Muscle of back (tissue), 3 donors: ENCODE measurements at regions not wholly inside any gene's neighbourhood (a gene's known extent, or its start where the extent isn't known, plus 50 kb on each side); places are given as distances from the start of the nearest gene placed in this dataset.
"Not testable (repeated sequence)": the region's sequence is repeated elsewhere in the genome, so short reads cannot be mapped to it uniquely, and the experiment has no call there.

Source experiments
- DNase-seq, 3 donors: peaks; one replicate each; pipeline versions ENCODE4 v3.0.0 to v3.0.0-alpha.2; 2013

DNA sequence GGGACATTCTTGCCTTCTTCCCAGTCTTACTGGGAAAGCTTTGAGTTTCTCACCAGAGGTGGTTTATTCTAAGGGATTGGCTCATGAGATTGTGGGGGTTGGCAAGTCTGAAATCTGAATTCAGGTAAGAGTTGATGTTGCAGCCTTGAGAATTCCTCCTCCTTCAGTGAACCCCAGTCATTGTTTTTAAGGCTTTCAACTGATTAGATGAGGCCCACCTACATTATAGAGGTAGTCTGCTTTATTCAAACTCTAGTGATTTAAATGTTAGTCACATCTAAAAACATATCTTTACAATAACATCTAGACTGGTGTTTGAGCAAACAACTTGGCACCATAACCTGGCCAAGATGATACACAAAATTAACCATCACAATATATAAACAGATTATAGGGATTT lies 156.5 kb upstream of the MED14 start:
- DNase-seq: no peak

DNA sequence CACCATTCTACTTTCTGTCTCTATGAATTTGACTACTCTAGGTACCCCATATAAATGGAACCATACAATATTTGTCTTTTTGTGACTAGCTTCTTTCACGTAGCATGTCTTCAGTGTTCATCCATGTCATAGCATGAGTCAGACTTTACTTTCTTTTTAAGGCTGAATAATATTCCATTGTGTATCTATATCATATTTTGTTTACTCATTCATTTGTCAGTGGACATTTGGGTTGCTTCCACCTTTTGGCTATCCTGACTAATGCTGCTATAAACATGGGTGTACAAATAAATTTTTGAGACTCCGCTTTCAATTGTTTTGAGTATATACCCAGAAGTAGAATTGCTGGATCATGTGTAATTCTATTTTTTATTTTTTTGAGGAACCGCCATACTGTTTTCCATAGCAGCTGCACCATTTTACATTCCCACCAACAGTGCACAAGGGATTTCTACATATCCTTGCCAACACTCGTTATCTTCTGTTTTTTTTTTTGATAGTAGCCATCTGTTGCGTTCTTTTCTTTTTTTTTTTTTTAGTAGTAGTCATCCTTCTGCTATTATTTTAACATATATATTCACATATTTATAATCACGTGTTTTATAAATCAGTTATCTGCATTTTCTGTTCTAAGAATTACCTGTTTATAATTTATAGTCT lies 158.0 kb upstream of the MED14 start:
- DNase-seq: no peak

DNA sequence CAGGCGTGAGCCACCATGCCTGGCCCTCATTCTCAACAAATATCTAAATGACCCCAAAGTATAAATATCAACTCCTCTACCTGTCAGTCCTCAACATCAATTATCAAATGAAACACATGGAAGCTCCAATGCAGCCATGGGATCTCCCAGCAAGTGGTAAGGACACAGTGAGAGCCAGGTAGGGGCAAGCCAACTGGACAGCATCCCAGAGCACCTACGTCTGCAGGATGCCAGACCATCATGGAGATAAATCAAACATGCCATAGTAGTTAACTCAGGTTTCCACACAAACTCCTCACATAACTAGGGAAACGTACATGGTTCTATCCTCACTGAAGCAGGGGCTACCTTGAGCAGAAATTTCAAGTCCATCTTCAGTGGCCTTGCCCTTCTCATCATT lies 159.9 kb upstream of the MED14 start:
- no peak for DNase-seq

DNA sequence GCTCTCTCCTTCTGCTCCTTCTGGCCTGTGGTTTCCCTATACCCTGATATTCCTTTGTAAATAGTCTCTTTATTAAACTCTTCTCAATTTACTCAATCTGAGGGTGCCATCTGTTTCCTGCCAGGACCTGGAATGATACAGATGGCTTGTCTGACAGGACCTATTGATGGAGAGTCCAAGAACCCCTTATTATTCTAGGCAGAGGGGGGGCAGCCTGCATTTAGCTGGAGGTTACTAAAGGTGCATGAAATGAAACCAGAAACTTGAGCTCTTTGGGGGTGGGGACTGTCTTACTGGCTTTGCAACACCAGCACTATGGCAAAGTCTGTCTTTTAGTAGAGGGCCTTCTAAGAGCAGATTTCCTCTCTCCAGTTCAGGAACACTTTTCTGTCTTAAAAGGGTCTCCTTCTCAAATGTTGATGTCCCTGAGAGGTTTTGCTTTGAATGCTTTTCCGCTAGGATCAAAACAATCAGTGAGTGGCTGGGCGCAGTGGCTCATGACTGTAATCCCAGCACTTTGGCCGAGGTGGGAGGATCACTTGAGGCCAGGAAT lies 162.5 kb upstream of the MED14 start:
- no peak for DNase-seq

DNA sequence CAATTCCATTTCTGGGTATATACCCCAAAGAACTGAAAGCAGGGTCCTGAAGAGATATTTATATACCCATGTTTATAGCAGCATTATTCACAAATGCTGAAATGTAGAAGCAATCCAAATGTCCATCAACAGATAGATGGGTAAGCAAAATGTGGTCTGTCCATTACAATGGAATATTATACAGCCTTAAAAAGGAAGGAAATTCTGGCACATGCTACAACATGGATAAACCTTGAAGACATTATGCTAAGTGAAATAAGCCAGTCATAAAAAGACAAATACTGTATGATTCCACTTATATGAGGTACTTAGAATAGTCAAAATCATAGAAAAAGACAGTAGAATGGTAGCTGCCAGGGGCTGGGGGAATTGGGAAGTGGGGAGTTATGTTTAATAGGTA lies 169.4 kb upstream of the MED14 start:
- DNase-seq: not testable (repeated sequence)

DNA sequence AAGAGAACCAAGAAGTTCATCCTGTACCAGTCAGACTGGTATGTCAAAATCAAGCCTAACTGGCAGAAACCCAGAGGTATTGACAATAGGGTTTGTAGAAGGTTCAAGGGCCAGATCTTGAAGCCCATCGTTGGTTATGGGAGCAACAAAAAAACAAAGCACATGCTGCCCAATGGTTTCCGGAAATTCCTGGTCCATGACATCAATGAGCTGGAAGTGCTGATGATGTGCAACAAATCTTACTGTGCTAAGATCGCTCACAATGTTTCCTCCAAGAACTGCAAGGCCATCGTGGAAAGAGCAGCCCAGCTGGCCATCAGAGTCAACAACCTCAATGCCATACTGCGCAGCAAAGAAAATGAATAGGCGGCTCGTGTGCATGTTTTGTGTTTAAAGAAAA lies 172.7 kb upstream of the MED14 start:
- no peak for DNase-seq

DNA sequence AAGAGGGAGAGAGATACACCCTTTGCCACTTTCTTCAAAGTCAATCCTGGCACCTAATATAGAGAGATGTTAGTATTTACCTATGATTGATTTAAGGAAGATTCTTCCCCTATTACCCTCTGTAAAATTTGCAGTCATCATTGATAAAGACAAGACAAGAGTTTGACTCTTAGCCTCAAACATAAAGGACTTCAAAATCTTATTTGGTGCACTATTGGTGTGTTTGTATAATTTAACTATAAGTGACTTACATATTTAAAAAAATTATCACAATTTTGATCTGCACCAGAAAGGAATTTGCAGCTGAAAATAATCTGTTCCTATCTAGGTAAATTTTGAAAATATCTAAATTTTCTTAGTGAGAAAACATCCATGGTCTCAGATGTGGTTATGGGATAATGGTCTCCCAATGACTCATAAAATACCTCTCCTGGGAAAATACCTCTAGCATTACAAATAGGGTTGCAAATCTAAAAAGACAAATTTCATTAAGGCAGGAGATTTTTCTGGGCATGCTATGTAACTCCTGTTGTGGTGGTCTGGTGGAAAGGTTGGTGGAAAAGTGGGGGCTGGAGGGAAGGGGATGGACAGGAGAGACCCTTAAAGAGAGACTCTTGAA lies 173.6 kb upstream of the MED14 start:
- DNase-seq: peak in 1 of 3 donors; percentile 51

DNA sequence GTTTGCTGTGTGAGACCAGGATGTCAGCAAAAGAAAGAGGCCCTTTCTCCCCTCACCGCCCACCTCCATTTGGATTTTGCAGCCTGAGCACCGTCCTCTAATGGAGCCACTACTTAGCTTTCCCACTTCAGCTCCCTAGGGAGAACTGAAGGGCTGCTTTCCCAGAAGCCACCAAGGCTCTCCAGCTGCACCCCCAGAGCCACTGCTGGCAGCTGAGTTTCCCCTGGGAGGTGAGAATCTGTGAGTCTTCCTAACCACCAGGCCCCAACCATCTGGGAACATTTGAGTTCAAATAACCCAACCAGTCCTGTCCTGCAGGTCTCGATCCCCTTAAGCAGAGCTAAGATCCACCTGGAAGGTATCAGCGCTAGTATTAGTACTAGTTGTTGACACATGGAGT lies 173.1 kb upstream of the USP9X start:
- no peak for DNase-seq

DNA sequence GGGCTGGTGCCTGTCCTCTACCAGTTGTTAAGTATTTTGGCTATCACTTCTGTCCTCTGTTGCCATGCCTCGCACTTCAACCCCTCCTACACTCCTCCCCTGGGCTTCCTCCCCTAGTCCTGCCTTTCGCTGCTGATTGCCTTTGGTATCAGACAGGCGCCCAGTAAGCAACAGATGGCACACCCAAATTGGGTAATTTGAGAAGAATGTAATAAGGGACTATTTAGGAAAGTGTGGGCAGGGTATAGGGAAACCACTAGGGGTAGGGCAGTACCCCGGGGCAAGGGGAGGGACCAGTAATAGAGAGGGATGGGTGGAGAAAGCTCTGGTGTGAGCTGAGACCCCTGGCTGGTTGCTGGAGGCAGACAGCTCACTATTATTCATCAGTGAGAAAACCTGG lies 172.7 kb upstream of the USP9X start:
- no peak for DNase-seq

DNA sequence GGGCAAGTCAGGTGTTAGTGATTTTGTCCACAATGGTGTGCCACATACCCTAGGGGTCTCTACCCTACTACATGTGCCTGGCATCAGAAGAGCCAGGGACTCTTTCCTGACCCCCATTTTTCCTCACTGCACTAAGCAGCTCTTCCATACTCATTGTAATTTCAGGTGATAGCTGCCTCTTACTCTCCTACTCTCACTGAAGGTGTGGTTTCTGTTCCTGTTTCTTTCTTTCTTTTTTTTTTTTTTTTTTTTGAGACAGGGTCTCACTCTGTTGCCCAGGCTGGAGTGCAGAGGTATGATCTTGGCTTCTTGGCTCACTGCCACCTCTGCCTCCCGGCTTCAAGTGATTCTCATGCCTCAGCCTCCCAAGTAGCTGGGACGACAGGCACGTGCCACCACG lies 164.9 kb upstream of the USP9X start:
- no peak for DNase-seq

DNA sequence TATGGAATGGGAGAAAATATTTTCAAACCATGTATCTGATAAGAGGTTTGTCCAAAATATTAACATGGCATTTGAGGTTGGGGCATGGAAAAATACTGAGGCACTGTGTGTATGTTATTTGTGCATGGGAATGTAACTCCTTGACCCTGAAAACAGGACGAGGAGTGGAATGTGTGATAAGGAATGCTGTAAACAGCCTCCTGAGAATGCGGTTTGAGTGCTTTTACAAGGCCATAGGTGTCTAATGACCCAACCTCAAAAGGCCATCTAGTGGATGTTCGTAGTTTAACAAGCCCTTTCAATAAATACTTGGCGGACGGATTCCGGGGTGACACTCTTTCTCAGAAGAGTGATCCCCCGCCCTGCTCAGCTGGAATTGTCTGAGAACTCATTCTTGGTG lies 162.9 kb upstream of the USP9X start:
- DNase-seq: no peak

DNA sequence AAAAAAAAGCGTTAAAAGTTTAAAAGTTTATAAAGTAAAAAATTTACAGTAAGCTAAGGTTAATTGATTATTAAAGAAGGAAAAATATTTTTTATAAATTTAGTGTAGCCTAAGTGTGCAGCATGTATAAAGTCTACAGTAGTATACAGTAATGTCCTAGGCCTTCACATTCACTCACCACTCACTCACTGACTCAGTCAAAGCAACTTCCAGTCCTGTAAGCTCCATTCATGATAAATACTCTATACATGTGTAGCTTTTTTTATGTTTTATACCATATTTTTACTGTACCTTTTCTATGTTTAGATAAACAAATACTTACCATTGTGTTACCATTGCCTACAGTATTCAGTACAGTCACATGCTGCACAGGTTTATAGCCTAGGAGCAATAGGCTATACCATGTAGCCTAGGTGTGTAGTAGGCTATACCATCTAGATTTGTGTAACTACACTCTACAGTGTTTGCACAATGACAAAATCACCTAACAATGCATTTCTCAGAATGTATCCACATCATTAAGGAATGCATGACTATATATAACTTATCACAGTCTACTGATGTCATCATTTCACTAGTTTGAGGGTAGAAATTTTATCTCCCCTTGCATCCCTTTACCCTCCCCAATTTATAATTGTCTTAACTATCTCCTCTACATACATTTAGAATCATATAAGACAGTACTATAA lies 158.4 kb upstream of the USP9X start:
- not testable (repeated sequence) for DNase-seq

DNA sequence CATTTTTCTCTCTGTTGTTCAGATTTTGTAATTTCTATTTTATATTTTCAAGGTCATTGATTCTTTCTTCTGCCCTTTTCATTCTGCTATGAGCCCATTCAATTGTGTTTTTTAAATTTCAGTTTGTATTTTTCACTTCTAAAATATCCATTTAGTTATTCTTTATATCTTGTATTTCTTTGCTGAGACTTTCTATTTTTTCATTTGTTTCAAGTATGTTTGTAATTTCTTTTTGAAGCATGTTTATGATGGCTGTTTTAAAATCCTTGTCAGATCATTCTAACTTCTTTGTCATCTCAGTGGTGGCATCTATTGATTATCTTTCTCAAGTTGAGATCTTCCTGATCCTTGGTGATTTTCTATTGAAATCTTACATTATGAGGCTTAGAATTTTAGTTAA lies 157.2 kb upstream of the USP9X start:
- no peak for DNase-seq

DNA sequence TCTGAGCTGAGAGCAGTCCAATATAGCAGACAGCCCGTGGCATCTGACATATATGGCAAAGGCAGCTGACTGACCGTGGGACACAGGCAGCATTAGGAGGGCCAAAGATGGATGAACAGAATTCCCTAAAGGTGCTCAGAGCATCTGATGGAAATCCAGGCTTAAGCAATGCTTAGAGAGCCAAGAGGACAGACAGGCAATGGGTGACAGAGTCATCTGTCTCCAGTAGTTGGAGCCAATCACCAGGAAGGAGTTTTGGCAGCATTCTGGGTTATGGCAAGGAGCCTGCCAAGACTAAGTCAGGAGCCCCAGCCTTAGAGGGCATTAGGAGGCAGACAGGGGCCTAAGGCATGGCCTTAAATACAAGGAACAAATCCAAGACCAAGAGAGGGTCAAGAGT lies 153.3 kb upstream of the USP9X start:
- no peak for DNase-seq

DNA sequence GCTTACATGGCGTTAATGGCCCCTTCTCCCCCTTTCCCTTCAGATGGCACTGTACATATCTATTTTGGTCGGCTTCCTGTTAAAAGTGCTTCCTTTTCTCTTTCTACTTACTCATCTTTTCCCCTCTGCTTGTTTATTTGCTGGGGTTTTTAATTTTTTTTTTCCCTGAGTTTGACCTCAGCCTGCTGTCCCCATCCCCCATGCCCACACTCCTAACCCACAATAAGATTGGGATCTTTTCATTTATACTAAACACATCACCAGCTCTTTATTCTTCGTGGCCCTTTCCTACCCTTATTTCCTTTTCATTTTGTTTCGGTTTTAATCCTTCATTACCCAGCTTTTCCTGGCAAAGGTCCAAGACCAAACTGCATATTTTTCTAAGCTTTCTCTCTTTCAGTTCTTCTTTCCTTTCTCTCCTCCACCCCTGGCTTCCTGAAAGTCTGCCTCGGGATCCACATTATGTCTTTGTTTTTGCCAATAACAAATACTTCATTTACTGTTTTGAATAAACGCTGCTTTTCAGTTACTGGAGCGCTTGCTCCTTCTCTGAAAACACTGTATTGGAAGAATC lies 152.0 kb upstream of the USP9X start:
- peak; percentile 43 to 85 (median 70) for DNase-seq

DNA sequence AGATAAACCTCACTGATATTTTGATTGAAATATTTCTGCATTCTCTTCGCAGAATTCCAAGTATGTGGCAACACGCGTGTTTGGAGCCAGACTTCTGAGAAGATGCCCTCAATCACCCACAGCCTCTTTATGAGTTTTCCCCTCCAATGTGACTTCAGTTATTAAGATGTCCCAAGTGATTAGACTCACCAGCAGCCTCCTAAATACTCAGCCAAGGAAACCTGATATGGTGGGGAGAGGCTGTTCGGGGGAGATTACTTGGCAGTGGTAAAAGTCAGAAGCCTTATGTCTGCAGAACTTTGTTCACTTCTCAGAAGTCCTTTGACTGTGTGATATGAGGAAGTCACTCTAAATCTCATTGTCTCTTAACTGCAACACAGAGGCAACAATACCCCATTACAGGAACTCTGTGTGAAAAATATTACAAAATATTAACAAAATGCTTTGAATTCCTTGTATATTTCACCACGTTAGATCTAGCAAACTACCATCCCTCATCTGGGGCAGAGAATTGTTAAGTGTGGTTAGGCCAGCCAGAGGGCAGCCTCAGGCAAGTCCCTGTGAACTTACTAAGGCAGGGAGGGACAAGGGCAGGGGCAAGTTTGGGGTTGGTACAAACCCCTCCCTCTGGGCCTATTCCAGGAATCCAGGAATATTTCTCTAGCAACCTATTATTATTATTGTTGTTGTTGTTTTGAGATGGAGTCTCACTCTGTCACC lies 151.4 kb upstream of the USP9X start:
- peak; percentile 58 to 82 (median 67) for DNase-seq

DNA sequence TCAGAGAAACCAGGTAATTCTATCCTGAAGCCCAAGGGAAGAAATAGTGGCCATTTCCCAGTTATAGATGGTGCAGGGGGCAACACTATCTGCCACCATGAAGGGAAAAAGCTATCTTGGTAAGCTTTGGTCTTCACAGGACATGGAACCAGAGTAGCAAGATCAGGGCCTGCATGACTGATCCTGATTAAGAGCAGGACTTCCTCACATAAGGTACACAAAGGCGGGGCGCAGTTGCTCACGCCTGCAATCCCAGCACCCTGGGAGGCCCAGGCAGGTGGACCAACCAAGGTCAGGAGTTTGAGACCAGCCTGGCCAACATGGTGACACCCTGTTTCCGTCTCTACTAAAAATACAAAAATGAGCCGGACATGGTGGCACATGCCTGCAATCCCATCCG lies 148.4 kb upstream of the USP9X start:
- DNase-seq: no peak

DNA sequence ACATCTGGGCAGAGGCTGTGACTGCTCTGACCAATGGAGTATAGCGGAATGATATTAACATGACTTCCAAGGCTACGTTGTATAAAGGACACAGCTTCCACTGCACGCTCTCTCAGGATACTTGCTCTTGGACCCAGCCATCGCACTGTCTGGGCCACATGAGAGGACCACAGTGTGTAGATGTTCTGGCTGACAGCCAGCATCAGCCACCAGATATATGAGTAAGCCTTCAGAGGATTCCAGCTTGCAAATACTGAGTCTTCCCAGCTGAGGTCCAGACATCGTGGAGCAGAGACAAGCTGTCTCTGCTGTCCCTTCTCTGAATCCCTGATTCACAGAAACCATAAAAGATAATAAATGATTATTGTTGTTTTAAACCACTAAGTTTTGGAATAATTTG lies 146.8 kb upstream of the USP9X start:
- peak in 2 of 3 donors; percentile 48 to 56 for DNase-seq

DNA sequence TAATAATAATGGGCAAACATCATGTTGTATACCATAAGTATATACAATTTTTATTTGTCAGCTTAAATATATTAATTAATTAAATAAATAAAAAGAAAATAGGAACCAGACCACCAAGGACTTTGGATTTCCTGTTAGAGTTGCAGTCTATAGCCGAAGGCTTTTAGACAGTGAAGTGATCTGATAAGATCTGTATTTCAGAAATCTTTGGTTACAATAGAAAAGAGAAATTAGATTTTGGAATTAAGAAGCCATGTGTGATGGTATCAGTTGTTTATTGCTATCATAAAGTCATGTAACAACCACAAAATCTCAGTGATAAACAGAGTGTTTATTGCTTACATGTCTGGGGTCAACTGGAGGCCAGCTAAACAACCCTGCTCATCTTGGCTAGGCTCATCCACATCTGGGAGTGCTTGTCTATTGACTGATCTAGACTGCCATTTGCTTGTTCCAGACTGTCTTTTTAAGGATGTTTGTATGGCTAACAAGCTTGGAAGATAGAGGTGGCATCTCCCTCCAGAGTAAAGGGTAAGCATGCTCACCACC lies 142.1 kb upstream of the USP9X start:
- no peak for DNase-seq

DNA sequence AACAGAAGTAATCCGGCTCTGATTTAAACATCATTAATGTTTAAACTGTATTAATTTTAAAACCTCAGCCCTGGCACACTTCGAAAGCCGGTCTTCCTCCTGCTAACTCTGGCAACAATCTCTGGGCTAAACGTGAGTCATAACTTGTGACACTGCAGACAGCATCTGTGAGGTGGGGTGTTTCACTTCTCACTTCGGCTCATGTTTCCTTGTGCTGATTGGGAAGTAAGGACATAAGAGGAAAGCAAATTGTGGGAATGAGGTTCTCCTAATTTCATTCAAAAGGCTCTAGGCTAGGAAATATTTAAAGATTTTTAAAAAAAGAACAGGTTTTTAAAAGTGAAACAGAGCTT lies 139.9 kb upstream of the USP9X start:
- DNase-seq: peak; percentile 67 to 73 (median 69)

DNA sequence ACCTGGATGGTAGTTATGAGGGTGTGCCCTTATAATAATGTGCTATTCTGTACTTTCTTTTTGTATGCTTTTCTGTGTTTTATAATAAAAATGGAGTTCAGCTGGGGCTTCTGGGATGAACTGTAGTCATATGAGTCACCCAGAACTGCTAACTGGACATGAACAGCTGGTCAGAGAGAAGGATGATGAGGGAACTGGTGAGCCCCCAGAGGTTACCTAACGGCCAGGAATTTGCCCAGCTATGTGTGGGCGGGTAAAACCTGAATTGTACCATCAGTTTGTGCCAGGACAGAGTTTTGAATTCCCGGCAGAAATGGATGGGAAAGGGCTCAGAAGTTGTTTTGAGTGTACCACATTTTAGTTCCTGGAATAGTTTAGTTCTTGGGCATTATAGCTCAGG lies 138.0 kb upstream of the USP9X start:
- no peak for DNase-seq

DNA sequence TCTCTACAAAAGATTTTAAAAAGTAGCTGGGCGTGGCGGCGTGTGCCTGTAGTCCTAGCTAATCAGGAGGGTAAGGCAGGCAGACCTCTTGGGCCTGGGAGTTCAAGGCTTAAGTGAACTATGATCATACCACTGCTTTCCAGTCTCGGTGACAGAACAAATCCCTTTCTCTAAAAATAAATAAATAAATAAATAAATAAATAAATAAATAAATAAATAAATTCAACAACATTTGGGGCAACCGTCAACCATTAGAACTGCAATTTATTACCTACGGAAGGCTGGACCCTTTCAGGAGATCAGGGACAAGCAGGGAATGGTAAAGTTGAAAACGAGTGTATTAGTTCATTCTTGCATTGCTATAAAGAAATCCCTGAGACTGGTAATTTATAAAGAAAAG lies 136.2 kb upstream of the USP9X start:
- no peak for DNase-seq
